ENCODE measurements at regions not wholly inside any gene's neighbourhood (a gene's known extent, or its start where the extent isn't known, plus 50 kb on each side); places are given as distances from the start of the nearest gene placed in this dataset.

DNA sequence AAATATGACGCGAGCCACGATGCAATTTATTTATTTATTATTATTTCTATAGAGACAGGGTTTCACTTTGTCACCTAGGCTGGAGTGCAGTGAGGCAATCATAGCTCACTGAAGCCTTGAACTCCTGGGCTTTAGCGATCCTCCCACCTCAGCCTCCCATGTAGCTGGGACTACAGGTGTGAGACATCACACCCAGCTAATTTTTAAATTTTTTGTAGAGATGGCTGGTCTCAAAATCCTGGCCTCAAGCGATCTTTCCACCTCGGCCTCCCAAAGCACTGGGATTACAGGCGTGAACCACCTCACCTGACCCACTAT, 63.6 kb downstream of the IRF2BP2 start (continued):
- TF ChIP-seq, protein P1, sequence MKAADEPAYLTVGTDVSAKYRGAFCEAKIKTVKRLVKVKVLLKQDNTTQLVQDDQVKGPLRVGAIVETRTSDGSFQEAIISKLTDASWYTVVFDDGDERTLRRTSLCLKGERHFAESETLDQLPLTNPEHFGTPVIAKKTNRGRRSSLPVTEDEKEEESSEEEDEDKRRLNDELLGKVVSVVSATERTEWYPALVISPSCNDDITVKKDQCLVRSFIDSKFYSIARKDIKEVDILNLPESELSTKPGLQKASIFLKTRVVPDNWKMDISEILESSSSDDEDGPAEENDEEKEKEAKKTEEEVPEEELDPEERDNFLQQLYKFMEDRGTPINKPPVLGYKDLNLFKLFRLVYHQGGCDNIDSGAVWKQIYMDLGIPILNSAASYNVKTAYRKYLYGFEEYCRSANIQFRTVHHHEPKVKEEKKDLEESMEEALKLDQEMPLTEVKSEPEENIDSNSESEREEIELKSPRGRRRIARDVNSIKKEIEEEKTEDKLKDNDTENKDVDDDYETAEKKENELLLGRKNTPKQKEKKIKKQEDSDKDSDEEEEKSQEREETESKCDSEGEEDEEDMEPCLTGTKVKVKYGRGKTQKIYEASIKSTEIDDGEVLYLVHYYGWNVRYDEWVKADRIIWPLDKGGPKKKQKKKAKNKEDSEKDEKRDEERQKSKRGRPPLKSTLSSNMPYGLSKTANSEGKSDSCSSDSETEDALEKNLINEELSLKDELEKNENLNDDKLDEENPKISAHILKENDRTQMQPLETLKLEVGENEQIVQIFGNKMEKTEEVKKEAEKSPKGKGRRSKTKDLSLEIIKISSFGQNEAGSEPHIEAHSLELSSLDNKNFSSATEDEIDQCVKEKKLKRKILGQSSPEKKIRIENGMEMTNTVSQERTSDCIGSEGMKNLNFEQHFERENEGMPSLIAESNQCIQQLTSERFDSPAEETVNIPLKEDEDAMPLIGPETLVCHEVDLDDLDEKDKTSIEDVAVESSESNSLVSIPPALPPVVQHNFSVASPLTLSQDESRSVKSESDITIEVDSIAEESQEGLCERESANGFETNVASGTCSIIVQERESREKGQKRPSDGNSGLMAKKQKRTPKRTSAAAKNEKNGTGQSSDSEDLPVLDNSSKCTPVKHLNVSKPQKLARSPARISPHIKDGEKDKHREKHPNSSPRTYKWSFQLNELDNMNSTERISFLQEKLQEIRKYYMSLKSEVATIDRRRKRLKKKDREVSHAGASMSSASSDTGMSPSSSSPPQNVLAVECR (CRISPR knock-in tag; IDR thresholded peaks at IDR 0.05; ENCODE audit: borderline replicate concordance) = peak; percentile 6; the same call in 1 of the 2 replicates
- TF ChIP-seq, protein P2, sequence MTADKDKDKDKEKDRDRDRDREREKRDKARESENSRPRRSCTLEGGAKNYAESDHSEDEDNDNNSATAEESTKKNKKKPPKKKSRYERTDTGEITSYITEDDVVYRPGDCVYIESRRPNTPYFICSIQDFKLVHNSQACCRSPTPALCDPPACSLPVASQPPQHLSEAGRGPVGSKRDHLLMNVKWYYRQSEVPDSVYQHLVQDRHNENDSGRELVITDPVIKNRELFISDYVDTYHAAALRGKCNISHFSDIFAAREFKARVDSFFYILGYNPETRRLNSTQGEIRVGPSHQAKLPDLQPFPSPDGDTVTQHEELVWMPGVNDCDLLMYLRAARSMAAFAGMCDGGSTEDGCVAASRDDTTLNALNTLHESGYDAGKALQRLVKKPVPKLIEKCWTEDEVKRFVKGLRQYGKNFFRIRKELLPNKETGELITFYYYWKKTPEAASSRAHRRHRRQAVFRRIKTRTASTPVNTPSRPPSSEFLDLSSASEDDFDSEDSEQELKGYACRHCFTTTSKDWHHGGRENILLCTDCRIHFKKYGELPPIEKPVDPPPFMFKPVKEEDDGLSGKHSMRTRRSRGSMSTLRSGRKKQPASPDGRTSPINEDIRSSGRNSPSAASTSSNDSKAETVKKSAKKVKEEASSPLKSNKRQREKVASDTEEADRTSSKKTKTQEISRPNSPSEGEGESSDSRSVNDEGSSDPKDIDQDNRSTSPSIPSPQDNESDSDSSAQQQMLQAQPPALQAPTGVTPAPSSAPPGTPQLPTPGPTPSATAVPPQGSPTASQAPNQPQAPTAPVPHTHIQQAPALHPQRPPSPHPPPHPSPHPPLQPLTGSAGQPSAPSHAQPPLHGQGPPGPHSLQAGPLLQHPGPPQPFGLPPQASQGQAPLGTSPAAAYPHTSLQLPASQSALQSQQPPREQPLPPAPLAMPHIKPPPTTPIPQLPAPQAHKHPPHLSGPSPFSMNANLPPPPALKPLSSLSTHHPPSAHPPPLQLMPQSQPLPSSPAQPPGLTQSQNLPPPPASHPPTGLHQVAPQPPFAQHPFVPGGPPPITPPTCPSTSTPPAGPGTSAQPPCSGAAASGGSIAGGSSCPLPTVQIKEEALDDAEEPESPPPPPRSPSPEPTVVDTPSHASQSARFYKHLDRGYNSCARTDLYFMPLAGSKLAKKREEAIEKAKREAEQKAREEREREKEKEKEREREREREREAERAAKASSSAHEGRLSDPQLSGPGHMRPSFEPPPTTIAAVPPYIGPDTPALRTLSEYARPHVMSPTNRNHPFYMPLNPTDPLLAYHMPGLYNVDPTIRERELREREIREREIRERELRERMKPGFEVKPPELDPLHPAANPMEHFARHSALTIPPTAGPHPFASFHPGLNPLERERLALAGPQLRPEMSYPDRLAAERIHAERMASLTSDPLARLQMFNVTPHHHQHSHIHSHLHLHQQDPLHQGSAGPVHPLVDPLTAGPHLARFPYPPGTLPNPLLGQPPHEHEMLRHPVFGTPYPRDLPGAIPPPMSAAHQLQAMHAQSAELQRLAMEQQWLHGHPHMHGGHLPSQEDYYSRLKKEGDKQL (CRISPR knock-in tag; IDR thresholded peaks at IDR 0.05; ENCODE audit: low read depth) = no peak
- TF ChIP-seq, protein P3, sequence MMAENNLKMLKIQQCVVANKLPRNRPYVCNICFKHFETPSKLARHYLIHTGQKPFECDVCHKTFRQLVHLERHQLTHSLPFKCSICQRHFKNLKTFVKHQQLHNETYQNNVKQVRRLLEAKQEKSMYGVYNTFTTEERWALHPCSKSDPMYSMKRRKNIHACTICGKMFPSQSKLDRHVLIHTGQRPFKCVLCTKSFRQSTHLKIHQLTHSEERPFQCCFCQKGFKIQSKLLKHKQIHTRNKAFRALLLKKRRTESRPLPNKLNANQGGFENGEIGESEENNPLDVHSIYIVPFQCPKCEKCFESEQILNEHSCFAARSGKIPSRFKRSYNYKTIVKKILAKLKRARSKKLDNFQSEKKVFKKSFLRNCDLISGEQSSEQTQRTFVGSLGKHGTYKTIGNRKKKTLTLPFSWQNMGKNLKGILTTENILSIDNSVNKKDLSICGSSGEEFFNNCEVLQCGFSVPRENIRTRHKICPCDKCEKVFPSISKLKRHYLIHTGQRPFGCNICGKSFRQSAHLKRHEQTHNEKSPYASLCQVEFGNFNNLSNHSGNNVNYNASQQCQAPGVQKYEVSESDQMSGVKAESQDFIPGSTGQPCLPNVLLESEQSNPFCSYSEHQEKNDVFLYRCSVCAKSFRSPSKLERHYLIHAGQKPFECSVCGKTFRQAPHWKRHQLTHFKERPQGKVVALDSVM (CRISPR knock-in tag; IDR thresholded peaks at IDR 0.05) = peak; percentile 93
- TF ChIP-seq MTA1 (CRISPR knock-in tag; IDR thresholded peaks at IDR 0.05; ENCODE audit: borderline replicate concordance) (no peak), ZNF317 (CRISPR knock-in tag; IDR thresholded peaks at IDR 0.05) (no peak), ZSCAN30 (CRISPR knock-in tag; IDR thresholded peaks at IDR 0.05) (no peak), ZNF552 (CRISPR knock-in tag; IDR thresholded peaks at IDR 0.05; ENCODE audit: borderline replicate concordance) (no peak), FOSL2 (CRISPR knock-in tag; IDR thresholded peaks at IDR 0.05) (no peak), ZNF766 (CRISPR knock-in tag; IDR thresholded peaks at IDR 0.05; ENCODE audit: borderline replicate concordance) (no peak)
- TF ChIP-seq, protein P4, sequence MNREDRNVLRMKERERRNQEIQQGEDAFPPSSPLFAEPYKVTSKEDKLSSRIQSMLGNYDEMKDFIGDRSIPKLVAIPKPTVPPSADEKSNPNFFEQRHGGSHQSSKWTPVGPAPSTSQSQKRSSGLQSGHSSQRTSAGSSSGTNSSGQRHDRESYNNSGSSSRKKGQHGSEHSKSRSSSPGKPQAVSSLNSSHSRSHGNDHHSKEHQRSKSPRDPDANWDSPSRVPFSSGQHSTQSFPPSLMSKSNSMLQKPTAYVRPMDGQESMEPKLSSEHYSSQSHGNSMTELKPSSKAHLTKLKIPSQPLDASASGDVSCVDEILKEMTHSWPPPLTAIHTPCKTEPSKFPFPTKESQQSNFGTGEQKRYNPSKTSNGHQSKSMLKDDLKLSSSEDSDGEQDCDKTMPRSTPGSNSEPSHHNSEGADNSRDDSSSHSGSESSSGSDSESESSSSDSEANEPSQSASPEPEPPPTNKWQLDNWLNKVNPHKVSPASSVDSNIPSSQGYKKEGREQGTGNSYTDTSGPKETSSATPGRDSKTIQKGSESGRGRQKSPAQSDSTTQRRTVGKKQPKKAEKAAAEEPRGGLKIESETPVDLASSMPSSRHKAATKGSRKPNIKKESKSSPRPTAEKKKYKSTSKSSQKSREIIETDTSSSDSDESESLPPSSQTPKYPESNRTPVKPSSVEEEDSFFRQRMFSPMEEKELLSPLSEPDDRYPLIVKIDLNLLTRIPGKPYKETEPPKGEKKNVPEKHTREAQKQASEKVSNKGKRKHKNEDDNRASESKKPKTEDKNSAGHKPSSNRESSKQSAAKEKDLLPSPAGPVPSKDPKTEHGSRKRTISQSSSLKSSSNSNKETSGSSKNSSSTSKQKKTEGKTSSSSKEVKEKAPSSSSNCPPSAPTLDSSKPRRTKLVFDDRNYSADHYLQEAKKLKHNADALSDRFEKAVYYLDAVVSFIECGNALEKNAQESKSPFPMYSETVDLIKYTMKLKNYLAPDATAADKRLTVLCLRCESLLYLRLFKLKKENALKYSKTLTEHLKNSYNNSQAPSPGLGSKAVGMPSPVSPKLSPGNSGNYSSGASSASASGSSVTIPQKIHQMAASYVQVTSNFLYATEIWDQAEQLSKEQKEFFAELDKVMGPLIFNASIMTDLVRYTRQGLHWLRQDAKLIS (CRISPR knock-in tag; IDR thresholded peaks at IDR 0.05) = no peak

All from HepG2 (cell line).